ENCODE measurements at regions not wholly inside any gene's neighbourhood (a gene's known extent, or its start where the extent isn't known, plus 50 kb on each side); places are given as distances from the start of the nearest gene placed in this dataset.

GRCh38 chr22:49377306-49377705, 450.4 kb downstream of the BRD1 start:
- Histone ChIP-seq H3K9ac (no peak overlapping the region), H2AFZ (no peak overlapping the region), H3K36me3 (ENCODE audit: low read depth) (no peaks in the 10 kb centered on the region), H3K4me3 (no peak overlapping the region), H3K9me2 (ENCODE audit: insufficient read depth) (no peaks in the 10 kb centered on the region), H3K4me1 (ENCODE audit: insufficient read depth) (no peaks in the 10 kb centered on the region), H3K9me3 (ENCODE audit: low read depth) (no peaks in the 10 kb centered on the region), H3K79me2 (ENCODE audit: insufficient read depth) (no peaks in the 10 kb centered on the region), H4K20me1 (ENCODE audit: insufficient read depth) (no peaks in the 10 kb centered on the region), H3K27me3 (replicated peaks; ENCODE audit: insufficient read depth) (no peaks in the 10 kb centered on the region), H3F3A (ENCODE audit: insufficient read depth) (no peaks in the 10 kb centered on the region), H3K27ac (no peak overlapping the region), H3K4me2 (ENCODE audit: unreplicated experiment) (no peak overlapping the region)
- in situ Hi-C loops (cut with MboI): no loop called here
- TF ChIP-seq EZH2 (IDR thresholded peaks at IDR 0.05; ENCODE audit: insufficient read depth, poor library complexity, severe bottlenecking) (no peak), EZH2phosphoT487 (IDR thresholded peaks at IDR 0.05; ENCODE audit: insufficient read depth, low read depth) (no peak)
- DNase-seq: no peak
- WGBS, 2 experiments (ENCODE audit: low coverage in 1 of 2, low lambda C conversion rate in 2 of 2, missing lambda C conversion rate in 2 of 2): 39 to 46% methylated on average over 13 of the region's 13 CpGs

GRCh38 chr22:49373801-49374226, 453.9 kb downstream of the BRD1 start:
- H2AFZ ChIP-seq: no peak overlapping the region
- no peak for DNase-seq
- H3K36me3 ChIP-seq (ENCODE audit: low read depth): no peaks in the 10 kb centered on the region
- no peaks in the 10 kb centered on the region for H3K9me3 ChIP-seq (ENCODE audit: low read depth)
- no peaks in the 10 kb centered on the region for H4K20me1 ChIP-seq (ENCODE audit: insufficient read depth)
- no peaks in the 10 kb centered on the region for H3K9me2 ChIP-seq (ENCODE audit: insufficient read depth)
- H3K4me1 ChIP-seq (ENCODE audit: insufficient read depth): no peaks in the 10 kb centered on the region
- H3K9ac ChIP-seq: no peak overlapping the region
- in situ Hi-C loops (cut with MboI): no loop called here
- no peaks in the 10 kb centered on the region for H3K79me2 ChIP-seq (ENCODE audit: insufficient read depth)
- no peaks in the 10 kb centered on the region for H3K27me3 ChIP-seq (replicated peaks; ENCODE audit: insufficient read depth)
- no peak overlapping the region for H3K4me3 ChIP-seq
- no peaks in the 10 kb centered on the region for H3F3A ChIP-seq (ENCODE audit: insufficient read depth)
- no peak overlapping the region for H3K4me2 ChIP-seq (ENCODE audit: unreplicated experiment)
- H3K27ac ChIP-seq: no peak overlapping the region
- TF ChIP-seq EZH2phosphoT487 (IDR thresholded peaks at IDR 0.05; ENCODE audit: insufficient read depth, low read depth): no peak
- no peak for TF ChIP-seq EZH2 (IDR thresholded peaks at IDR 0.05; ENCODE audit: insufficient read depth, poor library complexity, severe bottlenecking)
- 38 to 39% methylated on average over 16 to 17 of the region's 17 CpGs for WGBS, 2 experiments (ENCODE audit: low coverage in 1 of 2, low lambda C conversion rate in 2 of 2, missing lambda C conversion rate in 2 of 2)

GRCh38 chr22:49373289-49373666, 454.4 kb downstream of the BRD1 start:
- H3F3A ChIP-seq (ENCODE audit: insufficient read depth): no peaks in the 10 kb centered on the region
- no peak overlapping the region for H3K4me3 ChIP-seq
- H3K79me2 ChIP-seq (ENCODE audit: insufficient read depth): no peaks in the 10 kb centered on the region
- TF ChIP-seq EZH2 (IDR thresholded peaks at IDR 0.05; ENCODE audit: insufficient read depth, poor library complexity, severe bottlenecking) (no peak), EZH2phosphoT487 (IDR thresholded peaks at IDR 0.05; ENCODE audit: insufficient read depth, low read depth) (no peak)
- H3K27ac ChIP-seq: no peak overlapping the region
- no peaks in the 10 kb centered on the region for H3K9me3 ChIP-seq (ENCODE audit: low read depth)
- no peaks in the 10 kb centered on the region for H3K9me2 ChIP-seq (ENCODE audit: insufficient read depth)
- H2AFZ ChIP-seq: no peak overlapping the region
- DNase-seq: no peak
- no peaks in the 10 kb centered on the region for H4K20me1 ChIP-seq (ENCODE audit: insufficient read depth)
- no peak overlapping the region for H3K9ac ChIP-seq
- in situ Hi-C loops (cut with MboI): no loop called here
- H3K36me3 ChIP-seq (ENCODE audit: low read depth): no peaks in the 10 kb centered on the region
- no peaks in the 10 kb centered on the region for H3K4me1 ChIP-seq (ENCODE audit: insufficient read depth)
- H3K27me3 ChIP-seq (replicated peaks; ENCODE audit: insufficient read depth): no peaks in the 10 kb centered on the region
- H3K4me2 ChIP-seq (ENCODE audit: unreplicated experiment): no peak overlapping the region
- WGBS, 2 experiments (ENCODE audit: low coverage in 1 of 2, low lambda C conversion rate in 2 of 2, missing lambda C conversion rate in 2 of 2): 46 to 48% methylated on average over 6 of the region's 6 CpGs

DNA sequence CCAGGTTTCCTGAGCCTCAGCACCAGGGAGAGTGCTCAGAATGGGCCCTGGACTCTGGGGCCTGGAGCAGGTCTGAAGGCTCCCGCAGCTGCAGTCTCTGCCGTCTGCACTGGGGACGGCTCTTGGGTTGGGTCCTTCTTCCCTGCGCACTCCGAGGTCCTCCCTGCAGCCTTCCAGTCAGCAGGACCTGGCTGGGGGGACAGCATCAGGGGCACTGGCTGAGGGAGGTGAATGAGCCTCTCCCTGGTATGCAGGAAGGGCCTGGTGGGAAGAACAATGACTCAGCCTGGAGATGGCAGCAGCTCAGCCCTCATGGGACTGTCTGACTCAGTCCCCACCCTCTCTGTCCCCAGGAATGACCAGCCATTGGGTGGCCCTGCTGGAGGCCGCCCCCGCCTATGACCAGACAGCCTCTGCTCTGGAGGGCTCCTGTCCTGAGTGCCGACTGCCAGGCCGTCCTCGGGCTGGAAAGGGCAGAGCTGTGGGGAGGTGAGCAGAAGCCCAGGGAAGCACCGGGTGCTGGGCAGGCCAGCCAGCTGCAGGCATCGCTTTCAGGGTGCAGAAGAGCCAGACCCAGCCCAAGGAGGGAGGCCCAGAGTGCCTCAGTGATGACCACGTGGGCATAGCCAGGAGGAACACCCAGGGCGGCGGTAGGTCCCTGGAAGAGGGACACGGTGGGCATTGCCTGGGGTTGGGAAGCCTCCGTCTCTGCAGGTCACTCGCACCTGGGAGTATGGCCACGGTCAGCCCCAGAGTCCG, 455.0 kb downstream of the BRD1 start:
- Histone ChIP-seq H3K9me3 (ENCODE audit: low read depth) (no peaks in the 10 kb centered on the region), H3K27me3 (replicated peaks; ENCODE audit: insufficient read depth) (no peaks in the 10 kb centered on the region), H3K79me2 (ENCODE audit: insufficient read depth) (no peaks in the 10 kb centered on the region), H3K4me2 (ENCODE audit: unreplicated experiment) (no peak overlapping the region), H4K20me1 (ENCODE audit: insufficient read depth) (no peaks in the 10 kb centered on the region), H3F3A (ENCODE audit: insufficient read depth) (no peaks in the 10 kb centered on the region), H3K4me1 (ENCODE audit: insufficient read depth) (no peaks in the 10 kb centered on the region), H3K4me3 (no peak overlapping the region), H3K9ac (no peak overlapping the region), H3K36me3 (ENCODE audit: low read depth) (no peaks in the 10 kb centered on the region), H3K9me2 (ENCODE audit: insufficient read depth) (no peaks in the 10 kb centered on the region), H2AFZ (no peak overlapping the region), H3K27ac (no peak overlapping the region)
- 45 to 54% methylated on average over 17 to 20 of the region's 20 CpGs for WGBS, 2 experiments (ENCODE audit: low coverage in 1 of 2, low lambda C conversion rate in 2 of 2, missing lambda C conversion rate in 2 of 2)
- peak; percentile 1 for DNase-seq
- no peak for TF ChIP-seq EZH2 (IDR thresholded peaks at IDR 0.05; ENCODE audit: insufficient read depth, poor library complexity, severe bottlenecking)
- TF ChIP-seq EZH2phosphoT487 (IDR thresholded peaks at IDR 0.05; ENCODE audit: insufficient read depth, low read depth): no peak
- in situ Hi-C loops (cut with MboI): no loop called here
